ENCODE measurements at regions not wholly inside any gene's neighbourhood (a gene's known extent, or its start where the extent isn't known, plus 50 kb on each side); places are given as distances from the start of the nearest gene placed in this dataset.

DNA sequence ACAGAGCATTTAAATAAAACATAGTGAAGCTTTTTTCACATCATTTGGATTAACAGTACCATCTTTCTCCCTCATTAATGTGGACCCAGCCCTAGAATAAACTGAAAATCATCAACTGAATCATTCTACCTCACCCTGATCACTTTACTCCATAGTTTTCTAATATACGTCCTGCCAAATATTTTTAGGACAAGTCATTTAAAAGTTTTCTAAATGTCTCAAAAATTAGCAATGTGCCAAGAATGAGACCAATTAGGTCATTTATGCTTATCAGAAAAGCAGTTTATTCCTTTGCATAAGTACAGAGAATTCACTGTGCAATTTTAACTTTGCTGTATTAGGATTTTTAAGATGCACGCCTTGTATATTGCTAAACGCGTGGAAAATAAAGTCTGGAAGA, 284.4 kb downstream of the PIK3R1 start:
- H3K9me3 Mint-ChIP-seq, result peaks cover 25% of the 10 kb centered on the region
- no peaks in the 10 kb centered on the region for H3K27me3 Mint-ChIP-seq
- H3K27ac Mint-ChIP-seq, result no peak overlapping the region
- H3K4me1 Mint-ChIP-seq, result no peaks in the 10 kb centered on the region
- no peak for DNase-seq
- no peak overlapping the region for H3K4me3 Mint-ChIP-seq
- H3K36me3 Mint-ChIP-seq (ENCODE audit: low read depth), result no peaks in the 10 kb centered on the region
- CTCF ChIA-PET, result no interaction called here
- POLR2A ChIA-PET, result no interaction called here

DNA sequence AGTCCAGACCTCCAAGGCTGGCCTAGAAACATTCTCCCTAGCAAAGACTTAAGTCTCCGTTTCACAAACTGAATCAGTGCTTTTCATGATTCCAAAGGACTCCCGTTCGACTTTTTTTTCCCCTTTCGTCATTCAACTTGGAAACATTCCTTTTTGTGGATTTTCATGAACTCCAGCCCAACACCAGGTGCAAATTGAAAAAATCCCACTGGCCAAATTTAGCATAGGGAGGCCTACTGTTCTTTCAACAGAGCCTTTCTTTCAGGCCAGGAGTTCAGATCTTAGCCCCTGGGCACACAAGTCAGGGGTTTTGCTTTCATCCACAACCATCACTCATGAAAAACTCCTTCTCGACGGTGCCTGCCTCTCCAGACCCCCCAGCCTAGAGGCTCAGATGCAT, 285.3 kb downstream of the PIK3R1 start:
- H3K4me1 Mint-ChIP-seq, result no peaks in the 10 kb centered on the region
- DNase-seq, result no peak
- no peak overlapping the region for H3K27ac Mint-ChIP-seq
- H3K36me3 Mint-ChIP-seq (ENCODE audit: low read depth), result no peaks in the 10 kb centered on the region
- no peaks in the 10 kb centered on the region for H3K27me3 Mint-ChIP-seq
- H3K9me3 Mint-ChIP-seq, result peaks cover 25% of the 10 kb centered on the region
- no peak overlapping the region for H3K4me3 Mint-ChIP-seq
- ChIA-PET CTCF (no interaction called here), POLR2A (no interaction called here)

DNA sequence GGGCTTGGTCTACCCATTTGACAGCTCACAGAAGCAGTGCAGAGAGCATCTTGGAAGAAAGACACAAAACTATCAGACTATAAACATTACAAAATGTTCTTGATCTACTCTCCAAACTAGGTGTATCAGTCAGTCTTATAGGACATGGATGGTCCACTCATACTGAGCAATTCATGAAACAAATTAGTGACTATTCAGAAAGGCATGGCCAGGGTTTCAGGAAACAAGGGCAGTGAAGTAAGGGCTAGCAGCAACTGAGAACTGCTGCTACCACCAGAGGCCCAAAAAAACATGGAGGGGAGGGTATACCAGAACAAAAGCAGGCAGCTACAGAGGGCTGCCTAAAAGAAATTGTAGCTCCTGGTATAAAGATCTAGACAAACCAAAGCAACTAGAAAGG, 287.0 kb downstream of the PIK3R1 start:
- Mint-ChIP-seq H3K4me3 (no peak overlapping the region), H3K9me3 (peaks cover 19% of the 10 kb centered on the region), H3K27ac (no peak overlapping the region), H3K4me1 (no peaks in the 10 kb centered on the region), H3K27me3 (no peaks in the 10 kb centered on the region), H3K36me3 (ENCODE audit: low read depth) (no peaks in the 10 kb centered on the region)
- DNase-seq, result no peak
- ChIA-PET POLR2A (no interaction called here), CTCF (no interaction called here)

DNA sequence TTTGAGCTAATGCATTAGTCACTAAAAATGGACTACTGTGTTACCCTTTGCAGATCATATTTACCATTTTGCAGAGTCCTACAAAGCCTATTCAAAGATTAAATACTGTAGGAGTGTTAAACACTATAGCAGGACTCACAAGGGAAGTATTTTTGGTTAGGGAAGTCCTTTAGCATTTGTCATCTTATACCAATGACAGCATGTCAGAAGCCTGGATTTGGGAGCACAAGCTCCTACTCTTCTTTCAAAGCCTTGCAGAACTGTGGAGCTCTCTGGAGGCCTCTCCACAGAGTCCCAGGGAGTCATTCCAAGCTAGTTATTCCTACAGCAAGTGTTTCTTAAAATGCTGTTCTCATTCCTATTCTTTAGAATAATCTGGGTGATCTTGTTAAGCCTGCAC, 288.8 kb downstream of the PIK3R1 start:
- ChIA-PET CTCF (no interaction called here), POLR2A (no interaction called here)
- Mint-ChIP-seq H3K27ac (no peak overlapping the region), H3K9me3 (peaks cover 7% of the 10 kb centered on the region), H3K4me1 (no peaks in the 10 kb centered on the region), H3K27me3 (no peaks in the 10 kb centered on the region), H3K4me3 (no peak overlapping the region), H3K36me3 (ENCODE audit: low read depth) (no peaks in the 10 kb centered on the region)
- no peak for DNase-seq

DNA sequence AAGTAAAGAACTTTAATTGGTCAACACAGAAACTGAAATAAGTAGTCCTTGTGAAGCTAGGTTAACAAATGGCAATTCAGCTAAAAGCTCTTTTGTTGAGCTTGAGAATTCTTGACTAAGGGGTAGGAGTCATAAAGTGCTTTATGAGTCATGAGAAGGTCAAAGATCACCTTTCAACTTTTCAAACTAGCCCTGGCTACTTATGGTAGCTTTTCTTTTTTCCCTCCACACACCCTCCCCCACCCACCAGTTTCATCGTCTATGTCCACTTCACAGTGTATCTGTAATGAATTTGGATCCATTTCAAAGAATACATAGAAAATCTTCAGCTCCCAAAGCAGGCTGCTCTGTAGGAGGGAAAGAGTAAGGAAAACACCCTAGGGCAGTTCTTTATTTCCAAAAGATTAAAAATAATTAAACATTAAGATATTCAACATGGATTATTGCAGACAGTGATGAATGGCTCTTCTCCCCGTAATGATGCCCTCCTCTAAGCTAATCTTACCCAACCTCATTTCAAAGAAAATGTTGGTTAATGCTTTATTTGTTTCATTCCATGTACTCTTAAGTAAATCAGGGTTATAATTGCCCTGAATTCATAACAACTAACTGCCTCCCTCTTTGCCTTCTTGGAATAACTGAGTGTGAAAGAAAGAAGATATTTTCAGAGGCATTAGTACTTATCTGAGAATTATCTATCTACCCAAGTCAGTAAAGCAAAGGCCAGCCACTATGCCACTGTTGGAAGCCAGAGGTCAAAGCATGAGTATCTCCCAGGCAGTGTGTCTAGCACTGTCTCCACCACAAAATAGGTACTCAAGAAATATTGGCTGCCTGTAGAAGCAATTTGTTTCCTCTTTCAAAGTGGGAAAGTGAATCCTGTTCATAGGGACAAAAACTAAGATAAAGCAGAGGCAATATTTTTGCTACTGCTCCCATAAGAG, 290.6 kb downstream of the PIK3R1 start:
- Mint-ChIP-seq H3K4me3 (no peak overlapping the region), H3K36me3 (ENCODE audit: low read depth) (no peaks in the 10 kb centered on the region)
- POLR2A ChIA-PET, result no interaction called here

DNA sequence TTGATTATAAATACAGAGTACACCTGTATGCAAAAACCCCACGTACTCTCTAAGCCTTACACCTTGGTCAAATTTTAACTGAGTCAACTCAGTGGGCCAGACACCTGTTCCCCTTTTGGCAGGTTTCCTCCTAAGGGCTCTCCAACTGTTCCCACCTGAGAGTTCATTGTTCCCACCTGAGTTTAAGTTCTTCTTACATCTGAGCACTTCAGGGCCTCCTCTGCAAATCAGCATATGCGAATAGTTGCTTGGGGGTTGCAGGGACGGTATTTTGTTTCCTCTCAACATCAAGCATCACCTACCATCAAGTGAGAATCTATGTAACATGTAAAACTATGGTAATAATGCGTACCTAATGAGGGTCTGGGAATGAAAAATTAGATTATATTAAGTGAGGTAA, 300.0 kb downstream of the PIK3R1 start:
- no peak for DNase-seq
- Mint-ChIP-seq H3K9me3 (peaks cover 4% of the 10 kb centered on the region), H3K4me1 (no peaks in the 10 kb centered on the region), H3K4me3 (no peak overlapping the region), H3K36me3 (ENCODE audit: low read depth) (no peaks in the 10 kb centered on the region), H3K27ac (no peak overlapping the region), H3K27me3 (no peaks in the 10 kb centered on the region)
- ChIA-PET CTCF (interaction anchor here (1.6 kb wide), 1 partner anchor 9 kb away, joined by 4 read pairs; no protein-coding TSS in a partner anchor), POLR2A (no interaction called here)

More for the DNA sequence above, 290.6 kb downstream of the PIK3R1 start:
- no peaks in the 10 kb centered on the region for H3K4me1 Mint-ChIP-seq
- H3K27ac Mint-ChIP-seq, result no peak overlapping the region
- CTCF ChIA-PET, result interaction anchor here (0.5 kb wide), 1 partner anchor 222 kb away, joined by 3 read pairs; no protein-coding TSS in a partner anchor
- H3K27me3 Mint-ChIP-seq, result no peaks in the 10 kb centered on the region
- peaks cover 3% of the 10 kb centered on the region for H3K9me3 Mint-ChIP-seq
- no peak for DNase-seq

DNA sequence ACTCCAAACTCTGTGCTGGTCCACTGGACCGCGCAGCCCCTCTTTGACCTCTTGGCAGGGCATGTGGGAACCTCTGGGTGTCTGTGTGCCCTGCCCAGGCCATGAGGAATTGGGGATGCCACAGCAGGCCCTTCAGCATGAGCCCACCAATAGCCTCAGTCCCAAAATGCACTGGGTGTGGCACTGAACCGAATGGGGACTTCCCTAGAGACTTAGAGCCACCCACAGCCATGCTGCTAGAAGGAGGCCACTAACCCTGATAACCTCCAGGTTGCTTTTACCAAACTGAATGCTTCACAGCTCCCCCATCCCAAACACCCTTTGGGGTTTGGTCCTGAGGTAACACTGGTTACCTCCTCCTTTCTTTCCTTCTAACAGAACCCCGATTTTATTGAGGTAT, 302.7 kb downstream of the PIK3R1 start:
- no peak overlapping the region for H3K4me3 Mint-ChIP-seq
- DNase-seq, result no peak
- H3K36me3 Mint-ChIP-seq (ENCODE audit: low read depth), result no peaks in the 10 kb centered on the region
- ChIA-PET CTCF (no interaction called here), POLR2A (no interaction called here)
- no peaks in the 10 kb centered on the region for H3K27me3 Mint-ChIP-seq
- no peak overlapping the region for H3K27ac Mint-ChIP-seq
- H3K9me3 Mint-ChIP-seq, result peaks cover 4% of the 10 kb centered on the region
- no peaks in the 10 kb centered on the region for H3K4me1 Mint-ChIP-seq

DNA sequence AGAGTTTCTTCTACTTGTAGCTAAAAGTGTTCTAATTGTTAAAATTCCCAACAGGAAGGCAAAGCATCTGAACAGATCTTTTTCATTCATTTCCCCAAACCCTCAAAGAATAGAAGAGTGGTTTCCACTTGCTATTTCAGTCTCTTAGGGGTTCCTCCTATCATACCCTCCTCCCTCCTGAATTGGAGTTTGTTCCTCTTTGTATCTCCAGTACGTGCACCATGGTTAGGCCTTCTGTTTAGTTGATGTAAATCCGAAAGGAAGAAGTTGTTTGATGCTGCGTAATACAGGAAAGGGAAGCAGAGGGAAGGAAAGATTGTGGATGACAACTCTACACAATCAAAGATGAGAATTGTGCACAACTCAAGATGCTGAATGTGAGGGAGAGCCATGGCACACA, 303.6 kb downstream of the PIK3R1 start:
- H3K9me3 Mint-ChIP-seq, result peaks cover 4% of the 10 kb centered on the region
- no peaks in the 10 kb centered on the region for H3K36me3 Mint-ChIP-seq (ENCODE audit: low read depth)
- POLR2A ChIA-PET, result no interaction called here
- no peaks in the 10 kb centered on the region for H3K4me1 Mint-ChIP-seq
- H3K27me3 Mint-ChIP-seq, result no peaks in the 10 kb centered on the region
- CTCF ChIA-PET, result no interaction called here
- no peak for DNase-seq
- H3K4me3 Mint-ChIP-seq, result no peak overlapping the region
- no peak overlapping the region for H3K27ac Mint-ChIP-seq

DNA sequence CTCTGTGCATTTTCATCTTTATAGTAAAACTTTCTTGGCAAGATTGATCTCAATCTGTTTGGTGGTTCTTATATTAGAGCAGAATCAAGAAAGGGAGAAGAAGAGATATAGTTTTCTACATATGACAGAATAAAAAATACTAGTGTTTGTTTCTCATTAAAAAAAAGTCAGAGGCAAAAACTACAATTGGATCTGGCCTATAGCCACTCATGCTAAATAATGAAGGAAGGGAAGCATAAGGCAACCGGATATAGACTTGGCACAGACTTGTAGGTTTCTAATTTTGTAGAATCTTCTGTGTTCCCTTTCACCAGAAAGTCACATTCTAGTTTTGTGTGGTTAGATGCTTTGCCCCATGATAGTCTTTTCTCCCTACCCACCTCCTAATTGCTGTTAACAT, 306.2 kb downstream of the PIK3R1 start:
- ChIA-PET POLR2A (no interaction called here), CTCF (interaction anchor here (1.0 kb wide), 1 partner anchor 149 kb away, joined by 3 read pairs; no protein-coding TSS in a partner anchor)
- Mint-ChIP-seq H3K27me3 (no peaks in the 10 kb centered on the region), H3K4me3 (no peak overlapping the region), H3K27ac (no peak overlapping the region), H3K9me3 (peaks cover 4% of the 10 kb centered on the region), H3K36me3 (ENCODE audit: low read depth) (no peaks in the 10 kb centered on the region), H3K4me1 (no peaks in the 10 kb centered on the region)
- no peak for DNase-seq

DNA sequence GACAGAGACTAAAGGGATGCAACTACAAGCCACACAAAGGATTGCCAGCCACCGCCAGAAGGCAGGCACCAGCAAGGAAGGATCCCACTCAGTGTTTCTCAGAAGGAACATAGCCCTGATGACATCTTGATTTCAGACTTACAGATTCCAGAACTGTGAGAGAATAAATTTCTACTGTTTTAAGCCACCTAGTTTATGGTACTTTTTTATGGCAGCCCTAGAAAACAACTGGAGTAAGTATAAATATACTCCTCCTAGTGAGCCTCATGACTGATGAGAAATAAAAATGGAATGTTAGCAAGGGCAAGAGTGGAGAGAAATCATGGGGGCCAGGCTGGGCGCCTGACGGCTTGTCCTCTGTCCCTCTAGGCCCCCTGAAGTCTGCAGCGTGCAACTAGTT, 307.3 kb downstream of the PIK3R1 start:
- no peak for DNase-seq
- Mint-ChIP-seq H3K27ac (no peak overlapping the region), H3K4me3 (no peak overlapping the region), H3K27me3 (no peaks in the 10 kb centered on the region), H3K4me1 (no peaks in the 10 kb centered on the region), H3K9me3 (peaks cover 4% of the 10 kb centered on the region), H3K36me3 (ENCODE audit: low read depth) (no peaks in the 10 kb centered on the region)
- POLR2A ChIA-PET, result no interaction called here
- CTCF ChIA-PET, result no interaction called here

DNA sequence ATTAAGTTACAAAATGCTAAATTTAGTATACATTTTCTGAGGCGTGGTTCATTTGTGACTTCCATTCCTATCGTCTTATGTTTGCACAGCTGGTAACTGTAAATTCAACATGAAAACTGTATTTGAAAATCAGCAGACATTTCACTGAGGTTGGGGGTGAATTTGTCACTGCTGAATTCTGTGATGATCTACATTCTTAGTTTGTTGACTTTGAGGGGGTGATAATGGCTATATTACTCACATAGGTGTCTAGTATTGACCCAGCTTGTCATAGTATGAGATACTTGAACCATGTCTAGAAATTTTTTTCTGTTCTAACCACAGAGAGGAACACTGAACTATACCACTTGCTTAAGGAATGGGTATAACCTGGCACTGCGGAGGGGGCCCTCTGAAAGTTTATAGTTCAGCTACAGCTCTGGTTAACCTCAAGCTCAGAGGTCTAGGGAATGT, 313.3 kb downstream of the PIK3R1 start:
- POLR2A ChIA-PET, result no interaction called here
- no peak overlapping the region for H3K27ac Mint-ChIP-seq
- CTCF ChIA-PET, result no interaction called here
- no peaks in the 10 kb centered on the region for H3K4me1 Mint-ChIP-seq
- no peak for DNase-seq
- peaks cover 7% of the 10 kb centered on the region for H3K27me3 Mint-ChIP-seq
- peaks cover 3% of the 10 kb centered on the region for H3K9me3 Mint-ChIP-seq
- no peak overlapping the region for H3K4me3 Mint-ChIP-seq
- no peaks in the 10 kb centered on the region for H3K36me3 Mint-ChIP-seq (ENCODE audit: low read depth)

DNA sequence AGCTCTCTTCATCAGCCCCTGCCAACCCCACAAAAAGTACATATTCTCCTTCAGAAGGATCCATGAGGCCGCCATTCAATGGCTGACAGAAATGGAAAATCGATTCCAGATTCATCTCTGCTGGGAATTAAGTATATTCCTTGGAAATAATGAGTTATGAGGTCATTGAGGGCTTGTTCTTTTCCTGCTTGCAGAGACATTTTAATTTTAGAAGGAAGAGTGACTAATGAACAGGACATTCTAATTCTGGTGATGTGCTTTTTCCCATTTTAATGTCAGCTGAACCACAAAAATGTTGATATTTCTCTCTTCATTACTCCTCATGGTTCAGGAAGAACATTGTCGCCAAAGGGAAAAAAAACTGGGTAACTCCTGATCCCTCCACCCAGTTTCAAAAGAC, 314.0 kb downstream of the PIK3R1 start:
- CTCF ChIA-PET, result interaction anchor here (0.9 to 1.1 kb wide), 2 partner anchors 243 to 725 kb away, joined by 3 read pairs; no protein-coding TSS in a partner anchor
- peaks cover 3% of the 10 kb centered on the region for H3K9me3 Mint-ChIP-seq
- H3K4me3 Mint-ChIP-seq, result no peak overlapping the region
- no peak for DNase-seq
- no peak overlapping the region for H3K27ac Mint-ChIP-seq
- peaks cover 7% of the 10 kb centered on the region for H3K27me3 Mint-ChIP-seq
- POLR2A ChIA-PET, result no interaction called here
- no peaks in the 10 kb centered on the region for H3K4me1 Mint-ChIP-seq
- H3K36me3 Mint-ChIP-seq (ENCODE audit: low read depth), result no peaks in the 10 kb centered on the region

DNA sequence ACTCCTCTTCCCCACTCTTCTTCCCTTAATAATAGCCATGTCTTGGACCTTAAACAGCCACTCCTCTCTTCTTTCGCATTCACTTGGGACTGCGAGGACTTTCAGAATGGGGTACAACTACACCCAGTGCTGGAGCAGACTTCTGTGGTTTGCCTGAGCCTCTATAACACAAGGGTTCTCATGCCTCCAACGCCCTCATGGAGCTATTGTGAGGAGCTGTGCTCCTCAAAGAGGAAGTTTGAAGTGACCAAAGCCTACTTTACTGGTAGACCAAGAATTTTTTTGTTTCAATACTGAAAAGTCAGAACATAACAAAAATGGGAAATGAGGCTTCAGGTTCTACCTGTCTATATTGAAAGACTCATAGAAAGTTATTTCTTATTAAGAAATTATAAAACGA, 316.4 kb downstream of the PIK3R1 start:
- H3K9me3 Mint-ChIP-seq, result peaks cover 3% of the 10 kb centered on the region
- H3K27ac Mint-ChIP-seq, result no peak overlapping the region
- no peaks in the 10 kb centered on the region for H3K36me3 Mint-ChIP-seq (ENCODE audit: low read depth)
- peaks cover 19% of the 10 kb centered on the region for H3K27me3 Mint-ChIP-seq
- no peak for DNase-seq
- no peak overlapping the region for H3K4me3 Mint-ChIP-seq
- CTCF ChIA-PET, result no interaction called here
- no peaks in the 10 kb centered on the region for H3K4me1 Mint-ChIP-seq
- POLR2A ChIA-PET, result no interaction called here

DNA sequence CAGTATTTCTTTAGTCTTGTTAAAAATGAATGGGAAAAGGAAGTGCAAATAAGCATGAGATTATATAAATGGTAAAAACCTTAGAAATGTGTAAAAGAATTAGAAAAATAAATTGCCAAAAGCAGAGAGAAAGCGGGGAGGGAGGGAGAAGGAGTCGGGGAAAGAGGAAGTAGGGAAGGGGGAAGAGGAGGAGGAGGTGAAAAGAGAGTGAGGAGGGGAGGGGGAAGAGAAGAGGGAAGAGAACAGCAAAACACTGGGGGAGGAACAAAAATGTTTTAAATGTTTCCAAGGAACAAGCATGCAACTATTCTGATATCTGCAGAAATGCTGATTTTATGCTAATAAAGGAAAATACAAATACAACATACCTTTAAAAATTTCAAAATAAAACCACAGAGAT, 317.5 kb downstream of the PIK3R1 start:
- ChIA-PET POLR2A (no interaction called here), CTCF (no interaction called here)
- H3K9me3 Mint-ChIP-seq, result peaks cover 1% of the 10 kb centered on the region
- H3K27ac Mint-ChIP-seq, result no peak overlapping the region
- no peaks in the 10 kb centered on the region for H3K36me3 Mint-ChIP-seq (ENCODE audit: low read depth)
- peaks cover 19% of the 10 kb centered on the region for H3K27me3 Mint-ChIP-seq
- no peaks in the 10 kb centered on the region for H3K4me1 Mint-ChIP-seq
- no peak overlapping the region for H3K4me3 Mint-ChIP-seq
- no peak for DNase-seq

Data from activated CD4-positive, alpha-beta T cell treated with anti-CD3 and anti-CD28 coated beads, Interleukin-2, amount 10 ng/mL, durations not matched to agents 7 days and 5 days (primary cell).